ENCODE measurements at regions not wholly inside any gene's neighbourhood (a gene's known extent, or its start where the extent isn't known, plus 50 kb on each side); places are given as distances from the start of the nearest gene placed in this dataset.

- no peak for DNase-seq
These were observed 278.5 kb upstream of the MAN1A1 start for GRCh38 chr6:119627908-119628669.

GRCh38 chr6:119626884-119627619, 277.5 kb upstream of the MAN1A1 start:
- DNase-seq, result no peak

DNA sequence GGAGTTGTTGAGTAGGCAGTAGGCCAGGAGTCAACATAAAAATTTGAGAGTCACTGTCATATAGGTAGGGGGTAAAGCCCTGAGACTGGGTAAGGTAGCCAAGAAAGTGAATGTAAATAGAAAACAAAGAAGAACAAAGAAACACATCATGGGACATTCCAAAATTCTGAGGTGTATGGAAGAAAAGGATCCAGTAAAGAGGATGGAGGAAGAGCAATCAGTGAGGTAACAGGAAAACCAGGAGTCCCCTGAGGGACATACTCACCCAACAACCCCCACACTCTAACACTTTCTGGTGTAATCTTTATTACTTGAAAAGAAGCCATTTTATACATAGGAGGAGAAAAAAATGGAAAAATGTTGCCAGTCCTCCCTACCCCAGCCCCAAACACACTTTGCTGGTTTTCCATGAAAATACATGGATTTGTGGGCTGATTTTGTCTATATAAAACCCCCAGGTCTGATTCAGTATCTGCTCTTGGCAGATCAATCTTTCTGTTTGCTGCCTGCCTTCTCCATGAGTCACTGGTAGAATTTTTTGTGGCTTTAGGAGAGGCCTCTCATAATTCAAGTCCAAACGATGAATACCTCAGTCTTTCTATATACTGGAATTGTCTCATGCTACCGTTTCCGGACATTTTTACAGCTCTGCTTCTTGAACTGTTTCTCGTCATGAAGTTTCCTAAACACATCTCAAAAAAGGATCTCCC, 271.4 kb upstream of the MAN1A1 start:
- no peak for DNase-seq

DNA sequence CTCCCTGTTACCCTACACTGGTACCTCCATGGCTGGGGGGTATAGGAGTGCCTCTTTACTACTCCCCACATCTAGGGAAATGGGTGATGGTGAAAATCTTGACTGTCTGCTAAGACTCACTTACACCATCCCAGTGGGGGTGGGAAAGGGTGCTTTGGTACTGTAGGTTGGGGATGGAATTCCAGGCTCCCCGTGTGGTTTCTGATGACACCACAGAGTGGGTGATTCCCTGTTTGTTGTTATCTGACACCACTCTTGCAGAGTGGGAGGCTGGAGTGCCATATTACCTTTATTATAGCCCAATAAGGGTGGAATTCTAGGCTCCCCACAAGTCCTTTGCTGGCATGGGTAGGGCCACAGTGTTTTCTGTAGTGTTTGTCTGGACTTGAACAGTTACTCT, 264.6 kb upstream of the MAN1A1 start:
- DNase-seq, result no peak

GRCh38 chr6:119612911-119613381, 263.4 kb upstream of the MAN1A1 start:
- no peak for DNase-seq

- DNase-seq, result no peak
These were observed 262.8 kb upstream of the MAN1A1 start for GRCh38 chr6:119612176-119612891.

DNA sequence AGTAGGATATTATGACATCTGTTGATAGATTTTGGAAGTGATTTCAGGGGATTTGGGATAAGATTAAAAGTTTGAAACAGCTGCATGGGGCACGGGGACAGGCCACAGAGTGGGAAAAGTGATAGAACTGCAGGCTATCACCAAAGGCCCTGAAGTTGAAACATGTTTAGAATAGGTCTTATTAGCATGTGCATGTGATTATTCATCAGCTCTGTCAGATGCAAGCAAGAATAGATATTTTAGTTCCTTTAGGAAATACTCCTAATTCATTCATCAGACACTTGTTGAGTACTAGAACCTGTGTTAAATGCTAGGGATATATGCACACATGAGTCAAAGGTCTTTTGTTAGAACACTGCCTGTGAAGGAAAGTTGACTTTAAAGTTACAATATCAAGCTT, 261.2 kb upstream of the MAN1A1 start:
- no peak for DNase-seq

DNA sequence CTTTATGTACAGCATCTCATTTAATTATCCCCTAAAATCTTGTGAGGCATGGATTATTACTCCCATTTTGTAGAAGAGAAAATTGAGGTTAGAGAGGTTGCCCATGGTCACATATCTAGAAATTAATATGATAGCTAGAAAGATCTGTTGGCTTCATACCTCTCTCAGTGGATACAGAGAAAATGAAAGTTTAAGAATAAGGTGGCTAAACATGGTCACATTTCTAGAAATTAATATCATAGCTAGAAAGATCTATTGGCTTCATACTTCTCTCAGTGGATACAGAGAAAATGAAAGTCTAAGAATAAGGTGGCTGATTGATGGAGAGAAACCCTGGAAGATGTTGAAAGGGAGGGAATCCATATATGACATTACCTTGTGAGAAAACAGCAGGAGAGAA, 260.7 kb upstream of the MAN1A1 start:
- no peak for DNase-seq

DNA sequence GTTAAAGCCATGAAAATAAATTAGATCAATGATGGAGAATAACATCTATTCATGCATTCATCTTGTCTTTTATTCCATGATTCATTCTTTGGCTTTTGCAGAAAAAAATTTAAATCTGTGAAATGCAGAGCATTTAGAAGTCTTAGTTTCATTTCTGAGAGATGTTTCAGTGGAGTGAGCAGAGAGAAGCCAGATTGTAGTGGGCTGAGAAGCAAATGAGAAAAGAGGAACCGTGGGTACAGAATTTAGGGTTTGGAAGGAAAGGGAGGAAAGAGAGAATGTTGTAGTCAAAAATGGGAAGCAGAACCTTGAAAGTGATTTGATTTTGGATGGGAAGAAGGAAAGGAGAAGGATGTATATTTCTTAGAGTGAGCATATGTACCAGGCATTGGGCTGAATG, 260.3 kb upstream of the MAN1A1 start:
- DNase-seq, result no peak

GRCh38 chr6:119608994-119609393, 259.4 kb upstream of the MAN1A1 start:
- no peak for DNase-seq

GRCh38 chr6:119604124-119604523, 254.6 kb upstream of the MAN1A1 start:
- no peak for DNase-seq

GRCh38 chr6:119603501-119603900, 253.9 kb upstream of the MAN1A1 start:
- no peak for DNase-seq

- no peak for DNase-seq
These were observed 252.9 kb upstream of the MAN1A1 start for GRCh38 chr6:119602215-119603178.

- no peak for DNase-seq
These were observed 249.3 kb upstream of the MAN1A1 start for GRCh38 chr6:119598883-119599282.

GRCh38 chr6:119594907-119595306, 245.3 kb upstream of the MAN1A1 start:
- DNase-seq, result no peak

DNA sequence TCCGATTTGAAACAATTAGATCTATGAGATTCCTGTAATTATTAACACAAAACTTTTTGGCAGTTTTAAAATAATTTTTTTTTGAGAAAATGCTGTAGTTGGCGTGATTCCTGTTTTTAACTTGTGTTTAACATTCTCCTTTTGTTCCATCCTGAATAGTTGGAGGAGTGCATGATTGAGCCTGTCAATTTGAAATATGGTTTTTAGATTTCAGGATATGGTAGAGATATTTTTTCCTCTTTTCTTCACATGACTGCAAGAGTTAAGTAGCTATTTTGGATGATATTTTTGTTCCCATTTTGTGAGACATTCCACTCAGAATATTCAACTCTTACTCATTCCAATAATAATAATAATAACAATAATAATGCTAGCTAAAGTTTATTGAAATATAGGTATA, 241.7 kb upstream of the MAN1A1 start:
- DNase-seq, result no peak

DNA sequence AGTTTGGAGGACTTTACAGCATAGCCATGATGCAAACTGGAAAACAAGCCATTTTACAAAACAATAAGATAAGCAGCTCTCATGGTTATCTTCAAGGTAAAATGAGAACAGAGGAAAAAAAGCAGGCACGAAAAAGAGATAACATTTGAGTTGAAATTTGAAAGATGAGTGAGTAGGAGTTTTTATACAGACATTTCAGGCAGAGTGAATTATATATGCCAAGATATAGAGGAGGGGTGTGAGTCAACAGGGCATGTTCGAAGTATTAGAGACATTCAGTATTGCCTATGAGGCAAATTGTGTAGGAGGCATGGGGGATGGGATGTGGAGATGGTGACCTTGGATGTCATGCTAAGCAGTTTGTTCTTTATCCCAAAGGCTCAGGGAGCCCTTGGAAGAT, 240.5 kb upstream of the MAN1A1 start:
- DNase-seq, result no peak

GRCh38 chr6:119587537-119587936, 238.0 kb upstream of the MAN1A1 start:
- no peak for DNase-seq

DNA sequence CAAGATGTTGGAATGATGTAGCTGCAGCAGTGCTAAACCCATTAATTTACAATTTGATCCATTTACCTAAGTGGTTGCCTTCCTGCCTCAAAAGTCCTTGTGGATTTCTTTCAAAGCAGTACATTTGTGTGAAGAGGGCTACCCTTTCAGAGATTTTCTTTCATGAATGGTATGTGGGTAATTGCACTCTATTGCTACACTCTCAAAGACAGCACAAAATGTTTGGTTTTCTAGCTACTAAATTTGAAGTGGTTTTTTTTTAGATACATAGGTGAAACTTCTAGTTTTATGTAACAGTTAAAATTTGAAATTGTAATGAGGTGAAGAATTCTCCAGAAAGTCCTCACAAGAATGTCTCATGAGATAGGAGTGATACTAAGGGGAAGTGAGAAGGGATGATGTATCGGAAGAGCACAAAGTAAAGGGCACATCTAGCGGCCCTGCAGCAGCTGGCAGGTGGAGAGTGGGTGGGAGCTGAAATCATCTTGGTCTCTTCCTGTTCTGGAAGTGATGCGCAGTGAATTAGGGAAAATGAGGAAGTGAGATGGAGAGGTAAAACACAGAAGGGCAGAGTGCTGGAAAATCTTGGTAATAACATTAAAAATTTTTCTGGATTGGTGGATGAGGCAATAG, 236.8 kb upstream of the MAN1A1 start:
- DNase-seq, result no peak

DNA sequence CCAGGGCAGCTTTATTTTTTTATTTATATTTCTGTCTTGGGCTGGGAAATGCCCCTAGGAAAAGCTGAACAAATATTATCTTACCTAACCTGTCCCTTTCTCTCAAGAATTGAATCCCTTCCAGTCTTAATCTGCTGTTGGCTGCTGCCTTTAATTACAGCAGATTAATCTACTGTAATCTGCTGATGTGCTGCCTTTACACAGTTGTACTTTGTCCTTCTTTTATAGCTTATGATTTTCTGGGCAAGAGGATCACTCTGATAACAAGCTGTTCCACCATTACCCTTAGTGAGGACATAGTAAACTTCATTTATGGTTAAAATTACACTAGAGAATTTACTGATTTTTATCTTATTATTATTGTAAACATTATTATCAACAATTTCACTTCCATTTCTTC, 234.5 kb upstream of the MAN1A1 start:
- DNase-seq, result no peak

GRCh38 chr6:119581220-119581619, 231.7 kb upstream of the MAN1A1 start:
- no peak for DNase-seq

All from activated CD4-positive, CD25-positive, alpha-beta regulatory T cell (primary cell).